HG03045 (cell line): ENCODE measurements at regions not wholly inside any gene's neighbourhood (a gene's known extent, or its start where the extent isn't known, plus 50 kb on each side); places are given as distances from the start of the nearest gene placed in this dataset.
"Not testable (repeated sequence)": the region's sequence is repeated elsewhere in the genome, so short reads cannot be mapped to it uniquely, and the experiment has no call there.

ENCODE experiments used
- ATAC-seq: cut with Tn5 transposase; IDR thresholded peaks from one replicate; pipeline ENCODE4 v1.9.1; 2021; ENCODE audit warnings: mild to moderate bottlenecking, moderate library complexity; ENCODE audit not compliant: unreplicated experiment

DNA sequence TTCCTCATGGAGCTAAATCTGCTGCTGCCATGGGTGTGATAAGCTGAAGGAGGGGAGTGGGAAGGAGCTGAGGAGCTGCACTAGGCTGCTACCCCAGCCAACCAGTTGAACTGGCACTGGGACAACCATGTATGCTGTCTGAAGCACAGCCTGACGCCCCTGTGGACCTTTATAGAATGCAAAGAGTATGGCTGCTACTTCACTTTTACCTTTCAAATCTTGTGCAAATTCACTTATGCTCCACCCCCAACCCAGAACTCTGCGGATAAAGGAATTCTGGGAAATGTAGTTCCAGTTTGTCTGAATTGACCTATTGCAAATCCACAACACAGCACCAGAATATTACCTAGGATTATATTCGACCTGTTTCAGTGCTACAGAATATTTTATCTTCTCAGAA is 217.4 kb upstream of the SLC35B3 start:
- no peak for ATAC-seq

- no peak for ATAC-seq
Measured at GRCh38 chr6:8651998-8652397, 216.7 kb upstream of the SLC35B3 start.

DNA sequence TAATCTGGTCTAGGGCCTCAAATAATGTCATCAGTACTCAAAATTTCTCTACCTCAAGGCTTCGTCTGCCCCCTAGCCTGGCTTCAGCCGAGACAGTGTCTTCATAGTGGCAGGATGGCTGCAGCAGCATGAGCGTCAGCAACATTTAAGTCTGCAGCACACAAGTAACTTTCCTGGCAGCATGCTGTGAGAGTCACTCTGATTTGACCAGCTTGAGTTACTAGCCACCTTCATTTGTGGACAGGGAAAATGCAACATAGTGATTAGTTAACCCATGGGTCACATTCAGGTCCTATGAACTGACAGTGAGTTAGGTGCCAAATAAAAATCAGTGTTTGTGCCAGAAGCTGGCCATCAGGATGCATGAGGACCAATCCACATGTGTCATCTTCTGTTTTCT is 209.9 kb upstream of the SLC35B3 start:
- ATAC-seq, result no peak

DNA sequence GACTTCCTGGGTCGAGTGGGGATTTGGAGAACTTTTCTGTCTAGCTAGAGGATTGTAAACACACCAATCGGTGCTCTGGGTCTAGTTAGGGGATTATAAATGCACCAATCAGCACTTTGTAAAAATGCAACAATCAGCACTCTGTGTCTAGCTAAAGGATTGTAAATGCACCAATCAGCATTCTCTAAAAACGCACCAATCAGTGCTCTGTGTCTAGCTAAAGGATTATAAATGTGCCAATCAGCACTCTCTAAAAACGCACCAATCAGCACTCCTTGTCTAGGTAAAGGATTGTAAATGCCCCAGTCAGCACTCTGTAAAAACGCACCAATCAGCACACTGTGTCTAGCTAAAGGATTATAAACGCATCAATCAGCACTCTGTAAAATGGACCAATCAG is 209.0 kb upstream of the SLC35B3 start:
- no peak for ATAC-seq

GRCh38 chr6:8642854-8643253 is 207.5 kb upstream of the SLC35B3 start:
- ATAC-seq, result no peak

- ATAC-seq, result no peak
Measured at GRCh38 chr6:8642131-8642530, 206.8 kb upstream of the SLC35B3 start.

- ATAC-seq, result no peak
Measured at GRCh38 chr6:8639928-8640649, 204.7 kb upstream of the SLC35B3 start.

- no peak for ATAC-seq
Measured at GRCh38 chr6:8637896-8638597, 202.7 kb upstream of the SLC35B3 start.

- no peak for ATAC-seq
Measured at GRCh38 chr6:8633762-8634161, 198.4 kb upstream of the SLC35B3 start.

DNA sequence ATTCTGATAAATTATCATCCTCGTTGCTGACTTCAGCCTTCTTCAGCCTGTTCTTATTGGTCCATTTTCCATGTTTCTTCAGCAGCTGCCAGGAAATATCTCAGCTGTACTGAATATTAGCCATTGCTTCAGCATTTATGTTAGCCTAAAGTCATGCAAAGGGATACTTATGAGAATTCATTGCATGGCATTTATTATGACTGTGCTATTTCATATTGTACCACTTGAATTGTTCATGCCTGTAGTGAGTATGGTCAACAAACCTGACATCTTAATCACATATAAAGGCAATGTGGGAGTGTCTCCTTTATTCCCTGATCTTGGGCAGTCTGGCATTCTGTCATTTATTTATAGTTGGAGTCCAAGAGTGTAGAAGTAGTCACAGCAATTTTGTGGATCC is 193.4 kb upstream of the SLC35B3 start:
- ATAC-seq, result no peak

- no peak for ATAC-seq
Measured at GRCh38 chr6:8628063-8628462, 192.7 kb upstream of the SLC35B3 start.

DNA sequence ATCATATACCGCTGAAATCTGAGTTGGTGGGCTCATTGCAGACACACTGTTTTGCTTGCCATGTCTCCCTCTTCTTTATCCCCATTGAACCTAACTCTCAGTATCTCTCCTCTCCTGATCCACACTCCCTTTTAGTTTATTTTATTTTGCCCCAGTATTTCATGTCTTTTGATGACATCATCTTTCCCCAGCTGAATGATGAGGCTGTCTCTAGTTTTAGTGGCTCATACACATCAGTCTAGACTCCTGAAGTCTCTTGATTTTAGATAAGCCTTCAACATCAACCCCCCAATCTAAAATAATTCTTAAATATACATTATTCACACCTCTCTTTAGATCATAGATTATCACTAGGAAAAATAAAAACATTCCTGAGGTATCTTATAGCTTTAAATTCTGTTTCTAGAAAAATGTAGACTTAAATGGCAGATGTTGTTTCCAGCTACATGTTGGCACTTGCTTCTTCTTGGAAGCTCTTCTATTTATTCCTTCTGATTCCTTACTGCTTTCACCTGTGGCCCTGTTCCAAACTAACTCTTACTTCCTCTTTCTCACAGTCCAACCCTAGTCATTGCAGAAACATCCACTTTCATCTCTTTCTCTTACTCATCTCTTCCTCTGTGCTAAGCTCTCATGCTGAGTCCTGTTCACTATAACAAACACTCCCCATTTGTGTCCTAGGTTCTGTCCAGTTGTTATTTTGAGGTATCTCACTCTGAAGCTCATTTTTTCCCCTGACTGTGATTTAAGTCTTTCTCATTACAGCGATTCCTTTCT is 191.9 kb upstream of the SLC35B3 start:
- no peak for ATAC-seq

DNA sequence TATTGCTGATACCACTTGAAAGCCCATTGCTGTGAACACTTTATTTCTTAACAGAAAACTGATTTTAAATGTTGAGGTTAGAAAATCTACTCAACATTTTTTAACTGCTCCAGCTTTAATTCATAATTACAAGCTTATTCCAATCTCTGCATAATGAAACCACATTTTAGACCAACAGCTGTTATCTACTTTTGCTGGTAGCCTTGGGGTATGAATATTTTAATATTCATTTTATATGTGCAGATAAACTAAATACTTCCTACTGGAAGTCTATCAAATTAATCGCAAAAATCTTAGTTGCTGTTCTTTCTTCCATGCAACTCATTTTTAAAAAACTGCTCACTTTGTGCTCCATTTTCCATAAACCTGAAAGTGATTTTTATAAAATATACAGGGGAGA is 189.3 kb upstream of the SLC35B3 start:
- ATAC-seq, result no peak

- ATAC-seq, result no peak
Measured at GRCh38 chr6:8623441-8623840, 188.1 kb upstream of the SLC35B3 start.

- ATAC-seq, result no peak
Measured at GRCh38 chr6:8619853-8620252, 184.5 kb upstream of the SLC35B3 start.

DNA sequence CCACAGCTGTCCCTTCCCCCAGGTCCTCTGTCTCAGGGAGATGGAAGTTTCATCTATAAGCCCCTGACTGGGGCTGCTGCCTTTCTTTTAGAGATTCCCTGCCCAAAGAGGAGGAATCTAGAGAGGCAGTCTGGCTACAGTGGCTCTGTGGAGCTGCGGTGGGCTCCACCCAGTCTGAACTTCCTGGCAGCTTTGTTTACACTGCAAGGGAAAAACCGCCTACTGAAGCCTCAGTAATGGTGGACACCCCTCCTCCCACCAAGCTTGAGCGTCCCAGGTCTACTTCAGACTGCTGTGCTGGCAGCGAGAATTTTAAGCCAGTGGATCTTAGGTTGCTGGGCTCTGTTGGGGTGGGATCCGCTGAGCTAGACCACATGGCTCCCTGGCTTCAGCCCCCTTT is 184.1 kb upstream of the SLC35B3 start:
- ATAC-seq, result not testable (repeated sequence)

- ATAC-seq, result no peak
Measured at GRCh38 chr6:8608737-8609136, 173.4 kb upstream of the SLC35B3 start.

- no peak for ATAC-seq
Measured at GRCh38 chr6:8589941-8590729, 154.8 kb upstream of the SLC35B3 start.

GRCh38 chr6:8588176-8588575 is 152.8 kb upstream of the SLC35B3 start:
- no peak for ATAC-seq

GRCh38 chr6:8583291-8583690 is 147.9 kb upstream of the SLC35B3 start:
- no peak for ATAC-seq

DNA sequence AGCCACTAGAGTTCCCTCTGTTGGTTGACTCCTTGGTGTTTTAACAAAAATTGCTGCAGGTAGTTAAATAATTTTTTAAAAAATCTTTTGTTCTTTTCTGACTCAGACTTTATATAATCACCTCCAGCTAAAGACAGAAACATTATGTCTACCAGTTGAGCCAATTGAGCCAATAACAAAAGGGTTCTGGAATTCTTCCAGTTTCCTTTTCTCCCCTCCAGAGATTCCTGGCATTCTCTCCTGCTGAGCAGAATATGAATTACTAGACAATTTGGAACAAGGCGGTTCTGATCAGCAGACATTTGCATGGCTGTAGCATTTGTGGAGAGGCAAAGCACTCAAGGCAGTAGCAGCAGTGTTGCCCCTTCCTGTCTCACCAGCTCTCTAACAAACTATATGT is 144.0 kb upstream of the SLC35B3 start:
- no peak for ATAC-seq
